ENCODE measurements at regions not wholly inside any gene's neighbourhood (a gene's known extent, or its start where the extent isn't known, plus 50 kb on each side); places are given as distances from the start of the nearest gene placed in this dataset.

DNA sequence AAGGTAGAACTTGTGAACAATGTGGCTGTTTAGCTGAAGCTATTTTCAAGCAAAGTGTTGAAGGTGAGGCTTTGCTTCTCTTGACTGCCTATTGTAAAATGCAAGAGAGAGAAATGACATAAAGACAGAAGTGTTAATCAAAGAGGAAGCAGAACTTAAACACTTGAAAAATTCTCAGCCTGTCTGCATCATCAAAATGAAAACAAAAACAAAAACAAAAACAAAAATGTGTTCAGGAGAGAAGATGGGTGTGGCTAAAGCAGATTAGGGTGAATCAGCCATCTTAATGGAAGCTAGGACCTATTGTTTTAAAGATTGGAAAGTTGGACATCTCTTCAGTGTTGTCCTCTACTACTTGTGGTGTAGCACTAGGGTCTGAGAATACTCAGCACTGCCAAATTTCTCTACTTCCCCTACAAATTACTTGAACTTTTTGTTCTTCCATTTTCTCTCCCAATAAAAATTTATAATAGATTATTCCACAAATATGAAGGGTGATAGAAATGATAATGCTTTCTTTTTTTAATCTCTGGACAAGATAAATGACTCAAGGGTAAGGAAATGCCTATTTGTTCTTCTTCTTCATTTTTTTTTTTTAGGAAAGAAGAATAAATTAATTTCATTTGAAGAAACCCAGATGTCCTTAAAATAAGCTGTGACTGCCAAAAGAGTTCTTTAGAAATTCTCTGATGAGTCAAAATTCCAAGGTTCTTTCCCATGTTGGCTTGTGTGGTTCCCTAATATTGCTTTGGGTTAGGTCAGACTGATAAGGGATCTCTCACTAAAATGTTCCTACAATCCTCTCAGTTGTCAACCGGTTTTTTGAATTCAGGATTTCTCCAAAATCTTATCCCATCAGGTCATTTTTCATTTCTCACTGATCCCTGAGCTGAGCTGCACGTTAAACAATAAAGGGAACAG, 571.2 kb upstream of the ZEB2 start:
- TF ChIP-seq, protein P1, sequence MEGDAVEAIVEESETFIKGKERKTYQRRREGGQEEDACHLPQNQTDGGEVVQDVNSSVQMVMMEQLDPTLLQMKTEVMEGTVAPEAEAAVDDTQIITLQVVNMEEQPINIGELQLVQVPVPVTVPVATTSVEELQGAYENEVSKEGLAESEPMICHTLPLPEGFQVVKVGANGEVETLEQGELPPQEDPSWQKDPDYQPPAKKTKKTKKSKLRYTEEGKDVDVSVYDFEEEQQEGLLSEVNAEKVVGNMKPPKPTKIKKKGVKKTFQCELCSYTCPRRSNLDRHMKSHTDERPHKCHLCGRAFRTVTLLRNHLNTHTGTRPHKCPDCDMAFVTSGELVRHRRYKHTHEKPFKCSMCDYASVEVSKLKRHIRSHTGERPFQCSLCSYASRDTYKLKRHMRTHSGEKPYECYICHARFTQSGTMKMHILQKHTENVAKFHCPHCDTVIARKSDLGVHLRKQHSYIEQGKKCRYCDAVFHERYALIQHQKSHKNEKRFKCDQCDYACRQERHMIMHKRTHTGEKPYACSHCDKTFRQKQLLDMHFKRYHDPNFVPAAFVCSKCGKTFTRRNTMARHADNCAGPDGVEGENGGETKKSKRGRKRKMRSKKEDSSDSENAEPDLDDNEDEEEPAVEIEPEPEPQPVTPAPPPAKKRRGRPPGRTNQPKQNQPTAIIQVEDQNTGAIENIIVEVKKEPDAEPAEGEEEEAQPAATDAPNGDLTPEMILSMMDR (conservative IDR thresholded peaks at IDR 0.05; ENCODE audit: low read depth) = no peak
- POLR2A ChIA-PET (ENCODE audit: low non-redundant PET) = no interaction called here
- DNase-seq (ENCODE audit: low spot score) = no peak
- H3K27ac ChIP-seq = no peak overlapping the region
- CTCF ChIA-PET = no interaction called here

DNA sequence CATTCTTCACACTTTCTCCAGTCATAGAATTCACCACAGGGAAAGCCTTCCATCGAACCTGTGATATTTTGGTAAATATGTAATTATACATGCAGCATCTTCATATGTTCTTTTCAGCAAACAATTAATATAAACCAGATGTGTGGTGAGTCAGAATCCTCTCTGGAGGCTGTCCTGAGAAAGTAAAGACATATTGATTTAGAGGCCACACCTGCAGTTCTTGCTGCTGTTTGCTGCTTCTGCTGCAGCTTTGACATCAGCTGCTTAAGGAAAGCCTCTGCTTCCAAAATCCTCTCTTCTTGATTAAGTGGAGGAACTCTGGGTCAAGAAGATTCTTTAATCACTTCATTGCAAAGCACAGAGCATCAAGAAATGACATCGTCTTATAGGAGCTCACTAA, 568.8 kb upstream of the ZEB2 start:
- TF ChIP-seq, protein P1 (conservative IDR thresholded peaks at IDR 0.05; ENCODE audit: low read depth) = no peak
- ChIA-PET CTCF (no interaction called here), POLR2A (ENCODE audit: low non-redundant PET) (no interaction called here)
- H3K27ac ChIP-seq = no peak overlapping the region
- DNase-seq (ENCODE audit: low spot score) = no peak

GRCh38 chr2:145086910-145087309, 567.0 kb upstream of the ZEB2 start:
- TF ChIP-seq, protein P1 (conservative IDR thresholded peaks at IDR 0.05; ENCODE audit: low read depth) = no peak
- POLR2A ChIA-PET (ENCODE audit: low non-redundant PET) = no interaction called here
- no peak overlapping the region for H3K27ac ChIP-seq
- DNase-seq (ENCODE audit: low spot score) = no peak
- CTCF ChIA-PET = no interaction called here

GRCh38 chr2:145085612-145086011, 565.7 kb upstream of the ZEB2 start:
- H3K27ac ChIP-seq = no peak overlapping the region
- DNase-seq (ENCODE audit: low spot score) = no peak
- TF ChIP-seq, protein P1 (conservative IDR thresholded peaks at IDR 0.05; ENCODE audit: low read depth) = no peak
- ChIA-PET POLR2A (ENCODE audit: low non-redundant PET) (no interaction called here), CTCF (interaction anchor here (0.7 kb wide), 1 partner anchor 14 kb away, joined by 3 read pairs; no protein-coding TSS in a partner anchor)

GRCh38 chr2:145080426-145080825, 560.5 kb upstream of the ZEB2 start:
- ChIA-PET POLR2A (ENCODE audit: low non-redundant PET) (no interaction called here), CTCF (interaction anchor here (0.6 to 1.0 kb wide), 2 partner anchors 15 to 91 kb away, joined by 3 to 4 read pairs; no protein-coding TSS in a partner anchor)
- no peak overlapping the region for H3K27ac ChIP-seq
- TF ChIP-seq, protein P1 (conservative IDR thresholded peaks at IDR 0.05; ENCODE audit: low read depth) = no peak
- no peak for DNase-seq (ENCODE audit: low spot score)

DNA sequence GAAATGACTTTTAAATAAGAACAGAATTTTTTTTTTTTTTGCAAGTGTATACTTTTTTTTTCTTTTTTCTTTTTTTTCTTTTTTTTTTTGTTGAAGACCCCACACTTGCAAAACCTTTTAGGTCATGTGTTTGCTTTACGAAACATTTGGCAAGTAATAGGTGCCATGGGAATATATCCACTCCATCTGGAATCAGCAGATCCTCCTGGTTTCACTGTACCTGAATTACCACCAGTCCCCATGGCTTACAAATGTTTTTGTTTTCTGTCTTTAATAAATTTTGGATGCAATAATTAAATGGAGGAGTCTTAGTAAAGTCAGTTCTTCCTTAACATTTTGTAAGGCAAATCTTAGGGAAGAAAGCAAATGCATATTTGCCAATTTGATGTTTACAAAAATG, 559.7 kb upstream of the ZEB2 start:
- POLR2A ChIA-PET (ENCODE audit: low non-redundant PET) = no interaction called here
- H3K27ac ChIP-seq = no peak overlapping the region
- DNase-seq (ENCODE audit: low spot score) = no peak
- TF ChIP-seq, protein P1 (conservative IDR thresholded peaks at IDR 0.05; ENCODE audit: low read depth) = no peak
- CTCF ChIA-PET = interaction anchor here (0.5 kb wide), 1 partner anchor 729 kb away, joined by 3 read pairs; no protein-coding TSS in a partner anchor
